IMR-90 (cell line): ENCODE measurements at regions not wholly inside any gene's neighbourhood (a gene's known extent, or its start where the extent isn't known, plus 50 kb on each side); places are given as distances from the start of the nearest gene placed in this dataset.

Source experiments
- ATAC-seq: fragments of 200-7000 bp; cut with Tn5 transposase; 2 replicates; pipeline ENCODE4 v1.9.1; 2020; ENCODE audit warnings: low read depth, mild to moderate bottlenecking, moderate library complexity
- BruUV-seq: library from RNA; stranded (reverse); fragments of 400-500 nt; replicated peaks from 2 replicates; lab custom pipeline; 2021; lab: Mats Ljungman, UMichigan
- CTCF ChIA-PET: fragments of 300-600 bp; formaldehyde crosslinking; extraction: SDS; loops from one replicate; lab custom pipeline; 2021; ENCODE audit warnings: antibody characterized with exemption; lab: Yijun Ruan, JAX
- POLR2A ChIA-PET: fragments of 300-600 bp; sonication (Branson Sonifier 250); formaldehyde crosslinking; loops from one replicate; lab custom pipeline; 2022; ENCODE audit warnings: antibody characterized with exemption; ENCODE audit not compliant: unreplicated experiment; lab: Charles Lee
- DNase-seq: peaks from one replicate; pipeline ENCODE4 v3.0.0; 2013
- H2AFZ ChIP-seq: replicated peaks from 2 replicates; pipeline ENCODE3; 2013; ENCODE audit warnings: low read length, mild to moderate bottlenecking; ENCODE audit not compliant: poor library complexity
- H2AK5ac ChIP-seq: 2 replicates; pipeline ENCODE4 v1.6.1; 2013; ENCODE audit warnings: low read depth, low read length, inconsistent platforms
- H2AK9ac ChIP-seq: replicated peaks from 2 replicates; pipeline ENCODE3; 2013; ENCODE audit warnings: mild to moderate bottlenecking, low read depth, low read length, moderate library complexity; ENCODE audit not compliant: poor library complexity
- H2BK120ac ChIP-seq: 2 replicates; pipeline ENCODE4 v1.6.1; 2013; ENCODE audit warnings: low read depth, low read length, inconsistent platforms
- H2BK15ac ChIP-seq: 3 replicates; pipeline ENCODE4 v1.6.1; 2013; ENCODE audit warnings: low read depth, low read length, inconsistent platforms
- H2BK20ac ChIP-seq: 2 replicates; pipeline ENCODE4 v1.6.1; 2013; ENCODE audit warnings: low read depth, mild to moderate bottlenecking, inconsistent platforms, low read length, moderate library complexity
- H2BK5ac ChIP-seq: 2 replicates; pipeline ENCODE4 v1.6.1; 2013; ENCODE audit warnings: mild to moderate bottlenecking, low read depth, low read length, inconsistent platforms; ENCODE audit not compliant: poor library complexity, severe bottlenecking
- H3K14ac ChIP-seq: replicated peaks from 2 replicates; pipeline ENCODE4 v1.6.1; 2013; ENCODE audit warnings: low read depth, low read length, inconsistent platforms
- H3K18ac ChIP-seq: 2 replicates; pipeline ENCODE4 v1.6.1; 2013; ENCODE audit warnings: low read depth, low read length, control low read depth
- H3K23ac ChIP-seq: 2 replicates; pipeline ENCODE4 v1.6.1; 2013; ENCODE audit warnings: low read depth, low read length, inconsistent platforms
- H3K27ac ChIP-seq: 2 replicates; pipeline ENCODE4 v1.5.1; 2013; ENCODE audit warnings: mild to moderate bottlenecking, control low read depth, low read length; ENCODE audit not compliant: insufficient read depth
- H3K27me3 ChIP-seq: 2 replicates; pipeline ENCODE4 v1.6.1; 2013; ENCODE audit warnings: low read length; ENCODE audit not compliant: control insufficient read depth, insufficient read depth
- H3K36me3 ChIP-seq: 2 replicates; pipeline ENCODE4 v1.6.1; 2013; ENCODE audit warnings: low read length, mixed read lengths; ENCODE audit not compliant: control insufficient read depth, insufficient read depth
- H3K4ac ChIP-seq: 2 replicates; pipeline ENCODE4 v1.6.1; 2013; ENCODE audit warnings: low read depth, low read length, inconsistent platforms
- H3K4me1 ChIP-seq: 2 replicates; pipeline ENCODE4 v1.6.1; 2013; ENCODE audit warnings: low read length, mixed read lengths; ENCODE audit not compliant: control insufficient read depth, insufficient read depth
- H3K4me2 ChIP-seq: 2 replicates; pipeline ENCODE4 v1.6.1; 2013; ENCODE audit warnings: low read depth, mild to moderate bottlenecking, control low read depth, low read length, moderate library complexity
- H3K4me3 ChIP-seq: 2 replicates; pipeline ENCODE4 v1.5.1; 2013; ENCODE audit warnings: low read depth, mild to moderate bottlenecking, control low read depth, low read length, moderate library complexity; ENCODE audit not compliant: insufficient read depth
- H3K56ac ChIP-seq: 2 replicates; pipeline ENCODE4 v1.6.1; 2013; ENCODE audit warnings: low read length, inconsistent platforms; ENCODE audit not compliant: insufficient read depth; ENCODE audit errors: extremely low read depth
- H3K79me1 ChIP-seq, 2 experiments: 2 replicates each; pipeline ENCODE4 v1.6.1; 2013; ENCODE audit warnings: low read length in 2 of 2, inconsistent platforms in 1 of 2, low read depth in 1 of 2
- H3K9ac ChIP-seq: 2 replicates; pipeline ENCODE4 v1.6.1; 2013; ENCODE audit warnings: low read depth, low read length, control low read depth
- H3K9me1 ChIP-seq: 2 replicates; pipeline ENCODE4 v1.6.1; 2013; ENCODE audit warnings: low read length, inconsistent platforms; ENCODE audit not compliant: insufficient read depth
- H3K9me3 ChIP-seq: 2 replicates; pipeline ENCODE4 v1.6.1; 2013; ENCODE audit warnings: low read length; ENCODE audit not compliant: control insufficient read depth, insufficient read depth
- H4K20me1 ChIP-seq: 2 replicates; pipeline ENCODE4 v1.6.1; 2013; ENCODE audit warnings: low read length, inconsistent platforms; ENCODE audit not compliant: insufficient read depth
- H4K5ac ChIP-seq: 2 replicates; pipeline ENCODE4 v1.6.1; 2013; ENCODE audit warnings: mild to moderate bottlenecking, low read depth, low read length, control low read depth
- H4K8ac ChIP-seq, 2 experiments: 2 replicates each; pipeline ENCODE4 v1.6.1; 2013; ENCODE audit warnings: low read depth in 2 of 2, low read length in 2 of 2, control low read depth in 1 of 2, inconsistent platforms in 1 of 2
- H4K91ac ChIP-seq: 2 replicates; pipeline ENCODE4 v1.6.1; 2013; ENCODE audit warnings: low read depth, low read length, inconsistent platforms; ENCODE audit not compliant: insufficient read depth
- BHLHE40 ChIP-seq: fragments of 150-350 bp; IDR thresholded peaks from 2 replicates; pipeline ENCODE4 v1.6.1; 2016; ENCODE audit warnings: mild to moderate bottlenecking, low read depth, low read length
- CEBPB ChIP-seq: IDR thresholded peaks from 2 replicates; pipeline ENCODE4 v1.6.1; 2012; ENCODE audit warnings: low read depth, low read length, improper control_type of control experiment
- CHD1 ChIP-seq: IDR thresholded peaks from 2 replicates; pipeline ENCODE4 v1.6.1; 2012; ENCODE audit warnings: low read depth, low read length, improper control_type of control experiment
- FOS ChIP-seq: fragments of 150-350 bp; IDR thresholded peaks from 2 replicates; pipeline ENCODE4 v1.6.1; 2016; ENCODE audit warnings: low read depth, low read length
- MAFK ChIP-seq: IDR thresholded peaks from 2 replicates; pipeline ENCODE4 v1.6.1; 2012; ENCODE audit warnings: low read depth, low read length, improper control_type of control experiment
- MAZ ChIP-seq: IDR thresholded peaks from 2 replicates; pipeline ENCODE4 v1.6.1; 2012; ENCODE audit warnings: low read depth, mild to moderate bottlenecking, low read length, improper control_type of control experiment, moderate library complexity, borderline replicate concordance
- NFE2L2 ChIP-seq: fragments of 150-350 bp; IDR thresholded peaks from 2 replicates; pipeline ENCODE4 v1.6.1; 2016; ENCODE audit warnings: low read depth, mild to moderate bottlenecking, low read length
- RAD21 ChIP-seq: IDR thresholded peaks from 2 replicates; pipeline ENCODE4 v1.6.1; 2012; ENCODE audit warnings: low read length, improper control_type of control experiment
- RCOR1 ChIP-seq: IDR thresholded peaks from 2 replicates; pipeline ENCODE4 v1.6.1; 2012; ENCODE audit warnings: mild to moderate bottlenecking, low read length, improper control_type of control experiment; ENCODE audit not compliant: insufficient replicate concordance
- RFX5 ChIP-seq: IDR thresholded peaks from 2 replicates; pipeline ENCODE4 v1.8.0; 2012; ENCODE audit warnings: low read depth, mild to moderate bottlenecking, low read length, moderate library complexity
- SMC3 ChIP-seq: fragments of 150-350 bp; IDR thresholded peaks from 2 replicates; pipeline ENCODE4 v1.6.1; 2016; ENCODE audit warnings: low read depth, mild to moderate bottlenecking, antibody characterized with exemption, low read length, moderate library complexity
- WGBS, 2 experiments: methylation state at CpG; one replicate each; pipeline versions ENCODE4 v1.1.5 to v1.1.7; 2013; ENCODE audit warnings: missing lambda C conversion rate in 2 of 2; ENCODE audit not compliant: insufficient read length in 1 of 2; ENCODE audit errors: extremely low coverage in 2 of 2; 5-methylcytosine and 5-hydroxymethylcytosine counted together
- dilution Hi-C: fragments of 300-500 bp; cut with HindIII; formaldehyde crosslinking; loops from one replicate; pipeline ENCODE4 v1.14.3; 2018; ENCODE audit warnings: low sequenced_read_pairs; ENCODE audit not compliant: unreplicated experiment
- in situ Hi-C: fragments of 300-500 bp; cut with MboI; formaldehyde crosslinking; loops from 3 replicates; pipeline ENCODE4 v1.14.3; 2019; ENCODE audit warnings: low sequenced_read_pairs, inconsistent platforms, mixed read lengths
- intact Hi-C: fragments of 100-400 bp; cut with micrococcal nuclease; formaldehyde crosslinking; loops from 2 replicates; pipeline ENCODE4 v1.10.0; 2022
- TF ChIP-seq, protein P1 (sequence below): fragments of 150-350 bp; IDR thresholded peaks from 2 replicates; pipeline ENCODE4 v1.6.1; 2016; ENCODE audit warnings: low read depth, mild to moderate bottlenecking, low read length, moderate library complexity, borderline replicate concordance
- TF ChIP-seq, protein P2 (sequence below): fragments of 150-350 bp; IDR thresholded peaks from 2 replicates; pipeline ENCODE4 v1.6.1; 2017; ENCODE audit warnings: mild to moderate bottlenecking, antibody characterized with exemption, low read length, low read depth

DNA sequence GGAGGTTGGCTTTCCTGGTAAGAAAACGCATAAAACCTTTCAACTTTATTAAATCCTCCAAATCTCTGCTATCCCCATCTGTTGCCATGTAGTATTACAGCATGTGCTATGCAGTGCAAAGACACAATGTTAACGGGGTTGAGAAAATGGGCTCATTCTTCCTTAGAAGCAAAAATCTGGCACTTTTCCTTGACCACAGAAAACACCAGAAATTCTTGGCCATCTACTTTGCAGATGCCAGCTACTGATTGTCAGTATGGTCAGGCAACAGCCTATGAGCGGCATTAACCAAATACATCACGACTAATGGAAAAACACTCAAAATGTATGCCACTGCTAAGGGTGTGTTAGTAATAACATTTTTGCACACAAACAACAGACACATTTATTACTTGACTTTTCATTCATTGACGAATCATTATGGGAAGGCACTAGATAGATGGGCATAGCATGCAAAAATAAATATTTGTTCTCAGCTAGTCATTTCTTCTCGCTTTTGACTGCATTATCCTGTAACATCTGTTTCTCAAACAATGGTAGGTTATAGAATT, 65.2 kb upstream of the CRIM1 start:
- Histone ChIP-seq H3K9me3 (no peaks in the 10 kb centered on the region), H3K23ac (no peak overlapping the region), H3K27me3 (no peaks in the 10 kb centered on the region), H3K27ac (no peak overlapping the region), H3K9ac (no peak overlapping the region), H3K36me3 (no peaks in the 10 kb centered on the region), H3K4me2 (no peak overlapping the region), H3K4ac (no peak overlapping the region), H2AK9ac (no peak overlapping the region), H3K18ac (no peak overlapping the region), H2BK5ac (no peak overlapping the region), H4K20me1 (no peaks in the 10 kb centered on the region), H2BK120ac (no peak overlapping the region), H3K9me1 (no peaks in the 10 kb centered on the region), H3K79me1 (no peaks in the 10 kb centered on the region), H2BK20ac (no peak overlapping the region), H3K4me1 (peaks cover 2% of the 10 kb centered on the region; the same call in 1 of the 2 replicates), H3K14ac (no peak overlapping the region), H2BK15ac (no peak overlapping the region), H4K8ac (no peak overlapping the region), H3K56ac (no peak overlapping the region), H2AFZ (no peak overlapping the region), H2AK5ac (no peak overlapping the region), H3K4me3 (no peak overlapping the region), H4K91ac (no peak overlapping the region), H4K5ac (no peak overlapping the region)
- ChIA-PET CTCF (no interaction called here), POLR2A (interaction anchor here (0.5 kb wide), 1 partner anchor 273 kb away, joined by 4 read pairs; no protein-coding TSS in a partner anchor)
- WGBS, 2 experiments, result no CpG with 5 or more reads among the region's 6 CpGs
- dilution Hi-C loops (no loop called here), in situ Hi-C loops (no loop called here), intact Hi-C loops (no loop called here)
- BruUV-seq, result no TSS peak
- DNase-seq (no peak), ATAC-seq (no peak)
- no peak for TF ChIP-seq BHLHE40
- no peak for TF ChIP-seq RAD21
- TF ChIP-seq NFE2L2, result no peak
- TF ChIP-seq, protein P1, sequence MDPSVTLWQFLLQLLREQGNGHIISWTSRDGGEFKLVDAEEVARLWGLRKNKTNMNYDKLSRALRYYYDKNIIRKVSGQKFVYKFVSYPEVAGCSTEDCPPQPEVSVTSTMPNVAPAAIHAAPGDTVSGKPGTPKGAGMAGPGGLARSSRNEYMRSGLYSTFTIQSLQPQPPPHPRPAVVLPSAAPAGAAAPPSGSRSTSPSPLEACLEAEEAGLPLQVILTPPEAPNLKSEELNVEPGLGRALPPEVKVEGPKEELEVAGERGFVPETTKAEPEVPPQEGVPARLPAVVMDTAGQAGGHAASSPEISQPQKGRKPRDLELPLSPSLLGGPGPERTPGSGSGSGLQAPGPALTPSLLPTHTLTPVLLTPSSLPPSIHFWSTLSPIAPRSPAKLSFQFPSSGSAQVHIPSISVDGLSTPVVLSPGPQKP, result no peak
- no peak for TF ChIP-seq RCOR1
- TF ChIP-seq CHD1, result no peak
- no peak for TF ChIP-seq CEBPB
- no peak for TF ChIP-seq FOS
- TF ChIP-seq MAZ, result no peak
- TF ChIP-seq MAFK, result no peak
- no peak for TF ChIP-seq SMC3
- TF ChIP-seq RFX5, result no peak
- TF ChIP-seq, protein P2, sequence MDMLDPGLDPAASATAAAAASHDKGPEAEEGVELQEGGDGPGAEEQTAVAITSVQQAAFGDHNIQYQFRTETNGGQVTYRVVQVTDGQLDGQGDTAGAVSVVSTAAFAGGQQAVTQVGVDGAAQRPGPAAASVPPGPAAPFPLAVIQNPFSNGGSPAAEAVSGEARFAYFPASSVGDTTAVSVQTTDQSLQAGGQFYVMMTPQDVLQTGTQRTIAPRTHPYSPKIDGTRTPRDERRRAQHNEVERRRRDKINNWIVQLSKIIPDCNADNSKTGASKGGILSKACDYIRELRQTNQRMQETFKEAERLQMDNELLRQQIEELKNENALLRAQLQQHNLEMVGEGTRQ, result no peak
